Liver (tissue), 3 donors: ENCODE measurements at regions not wholly inside any gene's neighbourhood (a gene's known extent, or its start where the extent isn't known, plus 50 kb on each side); places are given as distances from the start of the nearest gene placed in this dataset.

Experiments used
- EGR1 ChIP-seq, 2 donors: IDR thresholded peaks; 2 replicates each; pipeline ENCODE4 v1.6.1; 2016 to 2018; ENCODE audit warnings: antibody characterized with exemption in 2 of 2, low read depth in 2 of 2
- FOXA1 ChIP-seq: IDR thresholded peaks from 2 replicates; pipeline ENCODE4 v1.6.1; 2016; ENCODE audit warnings: antibody characterized with exemption
- MAX ChIP-seq: IDR thresholded peaks from 2 replicates; pipeline ENCODE4 v1.6.1; 2016; ENCODE audit warnings: antibody characterized with exemption
- RXRA ChIP-seq, 2 donors: IDR thresholded peaks; 2 replicates each; pipeline ENCODE4 v1.6.1; 2017 to 2018; ENCODE audit warnings: antibody characterized with exemption in 2 of 2, mild to moderate bottlenecking in 1 of 2
- SP1 ChIP-seq: IDR thresholded peaks from 2 replicates; pipeline ENCODE4 v1.6.1; 2018; ENCODE audit warnings: antibody characterized with exemption, mild to moderate bottlenecking
- YY1 ChIP-seq: IDR thresholded peaks from 2 replicates; pipeline ENCODE4 v1.6.1; 2016; ENCODE audit warnings: antibody characterized with exemption, mild to moderate bottlenecking
- TF ChIP-seq, protein P1 (sequence below): fragments of 150-350 bp; IDR thresholded peaks from 2 replicates; pipeline ENCODE4 v1.5.1; 2017; ENCODE audit warnings: improper control_type of control experiment, low read depth, low read length; ENCODE audit not compliant: missing input control
- TF ChIP-seq, protein P2 (sequence below): IDR thresholded peaks from 2 replicates; pipeline ENCODE4 v1.6.1; 2016; ENCODE audit warnings: antibody characterized with exemption, mild to moderate bottlenecking
- donor health status: healthy.
- donor health status: healthy.

DNA sequence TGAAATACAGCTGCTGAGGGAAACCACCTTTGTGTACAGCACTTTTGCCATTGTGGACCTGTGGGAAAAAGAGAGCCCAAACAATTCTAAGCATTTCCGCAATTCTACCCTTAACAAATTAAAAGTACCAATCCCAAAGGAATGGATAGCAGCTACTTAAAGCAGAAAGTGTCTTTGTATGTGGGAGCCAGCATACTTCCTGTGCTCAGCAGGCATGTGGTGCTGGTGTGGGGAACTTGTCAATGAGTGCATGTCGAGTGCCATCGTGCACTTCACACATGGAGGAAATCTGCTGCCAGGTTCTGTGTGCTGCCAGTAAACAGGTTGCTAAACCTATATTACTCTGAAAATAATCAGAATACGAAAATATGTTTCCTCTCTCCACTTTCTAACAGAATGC, 399.0 kb downstream of the LRRC70 start:
- TF ChIP-seq, protein P1, sequence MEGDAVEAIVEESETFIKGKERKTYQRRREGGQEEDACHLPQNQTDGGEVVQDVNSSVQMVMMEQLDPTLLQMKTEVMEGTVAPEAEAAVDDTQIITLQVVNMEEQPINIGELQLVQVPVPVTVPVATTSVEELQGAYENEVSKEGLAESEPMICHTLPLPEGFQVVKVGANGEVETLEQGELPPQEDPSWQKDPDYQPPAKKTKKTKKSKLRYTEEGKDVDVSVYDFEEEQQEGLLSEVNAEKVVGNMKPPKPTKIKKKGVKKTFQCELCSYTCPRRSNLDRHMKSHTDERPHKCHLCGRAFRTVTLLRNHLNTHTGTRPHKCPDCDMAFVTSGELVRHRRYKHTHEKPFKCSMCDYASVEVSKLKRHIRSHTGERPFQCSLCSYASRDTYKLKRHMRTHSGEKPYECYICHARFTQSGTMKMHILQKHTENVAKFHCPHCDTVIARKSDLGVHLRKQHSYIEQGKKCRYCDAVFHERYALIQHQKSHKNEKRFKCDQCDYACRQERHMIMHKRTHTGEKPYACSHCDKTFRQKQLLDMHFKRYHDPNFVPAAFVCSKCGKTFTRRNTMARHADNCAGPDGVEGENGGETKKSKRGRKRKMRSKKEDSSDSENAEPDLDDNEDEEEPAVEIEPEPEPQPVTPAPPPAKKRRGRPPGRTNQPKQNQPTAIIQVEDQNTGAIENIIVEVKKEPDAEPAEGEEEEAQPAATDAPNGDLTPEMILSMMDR, result no peak
- TF ChIP-seq, protein P2, sequence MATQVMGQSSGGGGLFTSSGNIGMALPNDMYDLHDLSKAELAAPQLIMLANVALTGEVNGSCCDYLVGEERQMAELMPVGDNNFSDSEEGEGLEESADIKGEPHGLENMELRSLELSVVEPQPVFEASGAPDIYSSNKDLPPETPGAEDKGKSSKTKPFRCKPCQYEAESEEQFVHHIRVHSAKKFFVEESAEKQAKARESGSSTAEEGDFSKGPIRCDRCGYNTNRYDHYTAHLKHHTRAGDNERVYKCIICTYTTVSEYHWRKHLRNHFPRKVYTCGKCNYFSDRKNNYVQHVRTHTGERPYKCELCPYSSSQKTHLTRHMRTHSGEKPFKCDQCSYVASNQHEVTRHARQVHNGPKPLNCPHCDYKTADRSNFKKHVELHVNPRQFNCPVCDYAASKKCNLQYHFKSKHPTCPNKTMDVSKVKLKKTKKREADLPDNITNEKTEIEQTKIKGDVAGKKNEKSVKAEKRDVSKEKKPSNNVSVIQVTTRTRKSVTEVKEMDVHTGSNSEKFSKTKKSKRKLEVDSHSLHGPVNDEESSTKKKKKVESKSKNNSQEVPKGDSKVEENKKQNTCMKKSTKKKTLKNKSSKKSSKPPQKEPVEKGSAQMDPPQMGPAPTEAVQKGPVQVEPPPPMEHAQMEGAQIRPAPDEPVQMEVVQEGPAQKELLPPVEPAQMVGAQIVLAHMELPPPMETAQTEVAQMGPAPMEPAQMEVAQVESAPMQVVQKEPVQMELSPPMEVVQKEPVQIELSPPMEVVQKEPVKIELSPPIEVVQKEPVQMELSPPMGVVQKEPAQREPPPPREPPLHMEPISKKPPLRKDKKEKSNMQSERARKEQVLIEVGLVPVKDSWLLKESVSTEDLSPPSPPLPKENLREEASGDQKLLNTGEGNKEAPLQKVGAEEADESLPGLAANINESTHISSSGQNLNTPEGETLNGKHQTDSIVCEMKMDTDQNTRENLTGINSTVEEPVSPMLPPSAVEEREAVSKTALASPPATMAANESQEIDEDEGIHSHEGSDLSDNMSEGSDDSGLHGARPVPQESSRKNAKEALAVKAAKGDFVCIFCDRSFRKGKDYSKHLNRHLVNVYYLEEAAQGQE, result no peak
- TF ChIP-seq SP1 (no peak), EGR1 (IDR thresholded peaks at IDR 0.05; ENCODE audit: low read depth in 2 of 2) (no peak), RXRA (IDR thresholded peaks at IDR 0.05) (no peak), YY1 (no peak), FOXA1 (no peak), MAX (no peak)
